ENCODE measurements at regions not wholly inside any gene's neighbourhood (a gene's known extent, or its start where the extent isn't known, plus 50 kb on each side); places are given as distances from the start of the nearest gene placed in this dataset.

- TF ChIP-seq CBX8 (IDR thresholded peaks at IDR 0.05) (no peak), CHD2 (IDR thresholded peaks at IDR 0.05; ENCODE audit: low read length, partially characterized antibody) (no peak), FOSB (CRISPR knock-in tag; IDR thresholded peaks at IDR 0.05) (no peak), HMGXB4 (CRISPR knock-in tag; IDR thresholded peaks at IDR 0.05; ENCODE audit: borderline replicate concordance) (no peak), MAFK (IDR thresholded peaks at IDR 0.05; ENCODE audit: partially characterized antibody) (no peak), HOXA7 (CRISPR knock-in tag; IDR thresholded peaks at IDR 0.05) (no peak), HOXB5 (CRISPR knock-in tag; IDR thresholded peaks at IDR 0.05) (no peak), JUNB (IDR thresholded peaks at IDR 0.05) (no peak)
- FAIRE-seq, result no peak
- Histone ChIP-seq H3K27ac (no peak overlapping the region), H3K9me3 (peaks cover 3% of the 10 kb centered on the region; the same call in 1 of the 3 replicates), H3K4me1 (peaks cover 10% of the 10 kb centered on the region; the same call in 2 of the 3 replicates), H3K4me2 (no peak overlapping the region), H3K4me3 (no peak overlapping the region)
- DNase-seq (ENCODE audit: low read depth in 1 of 2, low spot score in 1 of 2), result no peak
- POLR2A ChIA-PET, result no interaction called here
- WGBS (ENCODE audit: missing lambda C conversion rate), result 14% methylated on average over 1 of the region's 1 CpG
- CTCF ChIA-PET, result interaction anchor here (0.9 to 2.1 kb wide), 4 partner anchors 9 to 41 kb away, joined by 3 to 5 read pairs (median 4); no protein-coding TSS in a partner anchor
- ATAC-seq, result no peak
These were observed 187.0 kb downstream of the CCNG2 start for GRCh38 chr4:77344001-77344400.

GRCh38 chr4:77344784-77345183 lies 187.8 kb downstream of the CCNG2 start:
- TF ChIP-seq ATOH8 (CRISPR knock-in tag; IDR thresholded peaks at IDR 0.05; ENCODE audit: low read depth) (no peak), EHMT2 (IDR thresholded peaks at IDR 0.05; ENCODE audit: low read depth) (no peak), SMC3 (IDR thresholded peaks at IDR 0.05) (no peak), RFX5 (IDR thresholded peaks at IDR 0.05) (no peak), POLR2A (IDR thresholded peaks at IDR 0.05; ENCODE audit: low read length) (no peak), NR3C1 (IDR thresholded peaks at IDR 0.05) (no peak), ZNF302 (CRISPR knock-in tag; IDR thresholded peaks at IDR 0.05) (no peak), HMGXB4 (CRISPR knock-in tag; IDR thresholded peaks at IDR 0.05; ENCODE audit: borderline replicate concordance) (no peak), FOSB (CRISPR knock-in tag; IDR thresholded peaks at IDR 0.05) (no peak), PHF8 (IDR thresholded peaks at IDR 0.05; ENCODE audit: borderline replicate concordance, low read depth) (no peak), E2F6 (IDR thresholded peaks at IDR 0.05; ENCODE audit: borderline replicate concordance, low read depth) (no peak), CBX2 (IDR thresholded peaks at IDR 0.05; ENCODE audit: borderline replicate concordance, low read depth) (no peak), CBX8 (IDR thresholded peaks at IDR 0.05) (no peak), TFCP2L1 (CRISPR knock-in tag; IDR thresholded peaks at IDR 0.05) (no peak)
- Histone ChIP-seq H3K4me1 (peaks cover 10% of the 10 kb centered on the region; the same call in 2 of the 3 replicates), H3K27ac (no peak overlapping the region), H3K4me3 (no peak overlapping the region), H3K4me2 (no peak overlapping the region), H3K9me3 (peaks cover 3% of the 10 kb centered on the region; the same call in 1 of the 3 replicates)
- ATAC-seq (no peak), DNase-seq (ENCODE audit: low read depth in 1 of 2, low spot score in 1 of 2) (no peak), FAIRE-seq (no peak)
- 0% methylated on average over 1 of the region's 1 CpG for WGBS (ENCODE audit: missing lambda C conversion rate)
- ChIA-PET POLR2A (no interaction called here), CTCF (interaction anchor here (0.9 to 2.1 kb wide), 3 partner anchors 8 to 22 kb away, joined by 3 to 5 read pairs (median 5); no protein-coding TSS in a partner anchor)
